Progenitor cell of endocrine pancreas (in vitro differentiated cells): ENCODE measurements at regions not wholly inside any gene's neighbourhood (a gene's known extent, or its start where the extent isn't known, plus 50 kb on each side); places are given as distances from the start of the nearest gene placed in this dataset.

Source experiments
- DNase-seq: peaks from one replicate; pipeline ENCODE4 v3.0.0; 2021; ENCODE audit warnings: low spot score; ENCODE audit not compliant: unreplicated experiment
- H3K27ac Mint-ChIP-seq: 2 replicates; pipeline ENCODE4 v1.8.0; 2021; ENCODE audit warnings: mild to moderate bottlenecking, moderate library complexity, mixed read lengths
- H3K27me3 Mint-ChIP-seq: 2 replicates; pipeline ENCODE4 v1.8.0; 2021; ENCODE audit warnings: mixed read lengths
- H3K36me3 Mint-ChIP-seq: 2 replicates; pipeline ENCODE4 v1.8.0; 2022; ENCODE audit warnings: mixed read lengths; ENCODE audit not compliant: insufficient read depth
- H3K4me1 Mint-ChIP-seq: 2 replicates; pipeline ENCODE4 v1.8.0; 2021; ENCODE audit warnings: low read depth, mixed read lengths
- H3K4me3 Mint-ChIP-seq: 2 replicates; pipeline ENCODE4 v1.8.0; 2021; ENCODE audit warnings: low read depth, mild to moderate bottlenecking, moderate library complexity, mixed read lengths
- H3K9me3 Mint-ChIP-seq: 2 replicates; pipeline ENCODE4 v1.8.0; 2021; ENCODE audit warnings: low read depth, mixed read lengths
- TF ChIP-seq, protein P1 (sequence below): fragments of 200-600 bp; sonication (generic); IDR thresholded peaks from one replicate; pipeline ENCODE4 v1.5.0; 2021; ENCODE audit warnings: antibody characterized with exemption, mild to moderate bottlenecking; ENCODE audit not compliant: unreplicated experiment

DNA sequence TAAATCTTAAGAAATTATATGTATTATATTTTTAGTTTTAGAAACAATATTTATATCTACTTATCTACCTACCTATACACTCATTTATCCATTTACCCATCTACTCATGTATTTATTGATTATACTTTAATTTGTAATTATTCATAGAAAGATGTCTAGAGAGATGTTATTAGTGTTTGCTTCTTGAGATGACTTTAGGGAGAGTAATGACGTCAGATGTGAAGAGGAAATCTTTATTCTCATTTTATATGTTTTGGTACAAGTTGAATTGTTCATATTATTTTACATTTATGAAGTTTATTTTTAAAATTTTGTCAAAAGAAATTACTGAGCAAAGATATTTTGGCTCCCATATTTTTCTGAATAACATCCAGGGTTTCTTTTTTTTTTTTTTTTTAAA lies 271.3 kb upstream of the SLC8A1 start:
- H3K27me3 Mint-ChIP-seq: no peaks in the 10 kb centered on the region
- no peaks in the 10 kb centered on the region for H3K36me3 Mint-ChIP-seq
- H3K4me3 Mint-ChIP-seq: no peak overlapping the region
- peaks cover 3% of the 10 kb centered on the region for H3K9me3 Mint-ChIP-seq
- TF ChIP-seq, protein P1, sequence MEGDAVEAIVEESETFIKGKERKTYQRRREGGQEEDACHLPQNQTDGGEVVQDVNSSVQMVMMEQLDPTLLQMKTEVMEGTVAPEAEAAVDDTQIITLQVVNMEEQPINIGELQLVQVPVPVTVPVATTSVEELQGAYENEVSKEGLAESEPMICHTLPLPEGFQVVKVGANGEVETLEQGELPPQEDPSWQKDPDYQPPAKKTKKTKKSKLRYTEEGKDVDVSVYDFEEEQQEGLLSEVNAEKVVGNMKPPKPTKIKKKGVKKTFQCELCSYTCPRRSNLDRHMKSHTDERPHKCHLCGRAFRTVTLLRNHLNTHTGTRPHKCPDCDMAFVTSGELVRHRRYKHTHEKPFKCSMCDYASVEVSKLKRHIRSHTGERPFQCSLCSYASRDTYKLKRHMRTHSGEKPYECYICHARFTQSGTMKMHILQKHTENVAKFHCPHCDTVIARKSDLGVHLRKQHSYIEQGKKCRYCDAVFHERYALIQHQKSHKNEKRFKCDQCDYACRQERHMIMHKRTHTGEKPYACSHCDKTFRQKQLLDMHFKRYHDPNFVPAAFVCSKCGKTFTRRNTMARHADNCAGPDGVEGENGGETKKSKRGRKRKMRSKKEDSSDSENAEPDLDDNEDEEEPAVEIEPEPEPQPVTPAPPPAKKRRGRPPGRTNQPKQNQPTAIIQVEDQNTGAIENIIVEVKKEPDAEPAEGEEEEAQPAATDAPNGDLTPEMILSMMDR: no peak
- H3K4me1 Mint-ChIP-seq: no peaks in the 10 kb centered on the region
- no peak for DNase-seq
- H3K27ac Mint-ChIP-seq: no peak overlapping the region

DNA sequence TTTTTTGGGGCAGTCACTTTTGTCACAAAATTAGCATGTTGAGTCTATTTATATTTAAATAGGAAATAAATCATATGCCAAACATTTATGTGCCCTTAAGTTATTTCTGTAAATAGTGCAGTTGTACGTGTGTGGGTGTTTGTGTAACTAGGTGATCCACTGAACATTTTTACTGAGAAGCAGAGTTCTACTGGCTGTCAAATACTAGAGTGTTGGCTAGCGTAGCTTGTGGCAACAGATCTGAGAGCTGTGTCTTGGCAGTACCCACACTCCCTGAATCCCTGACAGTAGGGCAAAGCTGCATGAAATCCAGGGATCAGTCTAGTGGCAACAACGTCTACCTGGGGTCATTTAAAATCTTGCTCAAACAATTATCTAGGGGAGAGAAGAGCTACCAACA lies 273.1 kb upstream of the SLC8A1 start:
- H3K27ac Mint-ChIP-seq: no peak overlapping the region
- H3K4me1 Mint-ChIP-seq: no peaks in the 10 kb centered on the region
- no peak overlapping the region for H3K4me3 Mint-ChIP-seq
- DNase-seq: no peak
- H3K9me3 Mint-ChIP-seq: peaks cover 3% of the 10 kb centered on the region
- no peaks in the 10 kb centered on the region for H3K36me3 Mint-ChIP-seq
- no peaks in the 10 kb centered on the region for H3K27me3 Mint-ChIP-seq
- TF ChIP-seq, protein P1: no peak

DNA sequence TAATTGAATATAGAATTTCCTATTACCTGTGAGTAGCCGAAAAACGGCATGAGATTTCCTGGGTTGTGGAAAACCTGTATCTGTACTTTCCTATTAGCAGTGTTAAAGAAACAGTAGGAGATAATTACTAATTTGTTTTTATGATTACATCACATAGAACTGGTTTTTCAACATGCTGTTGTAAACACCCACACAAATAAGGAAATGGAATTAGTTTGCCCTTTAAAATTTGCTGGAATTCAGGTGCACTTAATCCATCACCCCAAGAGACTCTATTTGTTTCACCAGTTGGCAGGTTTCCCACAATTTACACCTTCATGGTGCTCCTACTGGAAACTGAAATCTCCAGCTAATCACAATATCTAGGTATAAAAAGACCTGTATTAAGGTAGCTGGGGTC lies 274.1 kb upstream of the SLC8A1 start:
- H3K27me3 Mint-ChIP-seq: no peaks in the 10 kb centered on the region
- TF ChIP-seq, protein P1: no peak
- DNase-seq: no peak
- H3K36me3 Mint-ChIP-seq: no peaks in the 10 kb centered on the region
- H3K27ac Mint-ChIP-seq: no peak overlapping the region
- H3K4me3 Mint-ChIP-seq: no peak overlapping the region
- no peaks in the 10 kb centered on the region for H3K4me1 Mint-ChIP-seq
- H3K9me3 Mint-ChIP-seq: peaks cover 3% of the 10 kb centered on the region

DNA sequence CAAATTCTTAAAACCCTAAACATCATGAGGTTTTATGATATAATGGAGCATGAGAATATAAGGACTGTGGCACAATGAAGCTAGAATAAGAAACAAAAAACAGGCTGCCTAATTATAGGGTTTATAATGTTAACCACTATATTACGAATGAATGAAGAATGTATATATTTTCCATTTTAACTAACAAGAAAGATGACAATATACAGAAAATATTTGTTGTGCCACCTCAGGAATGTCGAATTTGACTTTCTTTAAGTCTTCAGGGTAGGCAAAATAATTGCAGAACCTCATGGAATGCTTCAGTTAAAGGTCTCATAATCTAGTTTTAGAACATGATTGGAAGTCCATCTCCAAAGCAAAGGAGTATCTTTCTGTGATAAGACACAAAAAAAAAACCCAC lies 282.9 kb upstream of the SLC8A1 start:
- no peaks in the 10 kb centered on the region for H3K27me3 Mint-ChIP-seq
- H3K27ac Mint-ChIP-seq: no peak overlapping the region
- H3K4me3 Mint-ChIP-seq: no peak overlapping the region
- TF ChIP-seq, protein P1: no peak
- no peak for DNase-seq
- no peaks in the 10 kb centered on the region for H3K36me3 Mint-ChIP-seq
- peaks cover 2% of the 10 kb centered on the region for H3K4me1 Mint-ChIP-seq
- H3K9me3 Mint-ChIP-seq: peaks cover 5% of the 10 kb centered on the region

DNA sequence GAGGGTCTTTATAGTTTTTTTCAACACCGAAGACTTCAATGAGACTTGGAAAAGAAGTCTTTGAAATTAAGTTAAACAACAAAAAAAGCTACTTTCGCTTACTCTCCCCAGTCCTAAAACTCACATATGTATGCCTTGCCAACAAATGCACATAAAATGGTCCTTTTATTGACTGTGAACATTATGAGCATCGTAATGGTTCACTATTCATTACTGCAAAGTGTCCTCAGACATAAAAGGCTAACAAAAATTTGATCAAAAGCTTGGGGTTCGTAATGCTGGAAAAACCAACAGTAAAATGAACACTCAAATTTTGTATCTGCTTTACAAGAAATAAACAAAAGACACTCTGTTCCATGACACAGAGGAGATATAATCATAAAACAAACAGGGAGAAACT lies 285.3 kb upstream of the SLC8A1 start:
- no peak overlapping the region for H3K4me3 Mint-ChIP-seq
- H3K4me1 Mint-ChIP-seq: peaks cover 5% of the 10 kb centered on the region
- H3K27ac Mint-ChIP-seq: no peak overlapping the region
- TF ChIP-seq, protein P1: no peak
- H3K36me3 Mint-ChIP-seq: no peaks in the 10 kb centered on the region
- H3K27me3 Mint-ChIP-seq: no peaks in the 10 kb centered on the region
- H3K9me3 Mint-ChIP-seq: peaks cover 5% of the 10 kb centered on the region
- no peak for DNase-seq
